Gastroesophageal sphincter (tissue), 4 donors: ENCODE measurements at regions not wholly inside any gene's neighbourhood (a gene's known extent, or its start where the extent isn't known, plus 50 kb on each side); places are given as distances from the start of the nearest gene placed in this dataset.

ENCODE experiments used
- ATAC-seq: fragments of 150-250 bp; one replicate; pipeline ENCODE4 v1.9.1; 2016; ENCODE audit warnings: mild to moderate bottlenecking, moderate library complexity
- H3K27ac ChIP-seq, 4 donors: fragments of 200-600 bp; sonication (generic) in 3 of 4; 1 replicate in 3 of 4; 2 replicates in 1 of 4; pipeline ENCODE4 v1.5.1; 2016 to 2019
- H3K27me3 ChIP-seq: fragments of 200-600 bp; sonication (generic); one replicate; pipeline ENCODE4 v1.5.1; 2019
- H3K36me3 ChIP-seq, 2 donors: fragments of 200-600 bp; sonication (generic); one replicate each; pipeline ENCODE4 v1.5.1; 2019; ENCODE audit warnings: control low read depth in 1 of 2
- H3K4me1 ChIP-seq, 3 donors: fragments of 200-600 bp; sonication (generic); 1 replicate in 2 of 3; 2 replicates in 1 of 3; pipeline ENCODE4 v1.5.1; 2016 to 2019; ENCODE audit warnings: control low read depth in 2 of 3
- H3K4me3 ChIP-seq, 2 donors: fragments of 200-600 bp; sonication (generic); one replicate each; pipeline ENCODE4 v1.5.1; 2019; ENCODE audit warnings: mild to moderate bottlenecking in 1 of 2, moderate library complexity in 1 of 2
- H3K9me3 ChIP-seq, 3 donors: fragments of 200-600 bp; sonication (generic); one replicate each; pipeline ENCODE4 v1.5.1; 2017 to 2019; ENCODE audit warnings: control low read depth in 2 of 3
- CTCF ChIP-seq, 4 experiments: fragments of 200-600 bp in 2 of 4; fragments of 450-650 bp in 2 of 4; sonication (generic) in 1 of 4; IDR thresholded peaks; one replicate each; pipeline ENCODE4 v1.5.1; 2017 to 2019; ENCODE audit warnings: antibody characterized with exemption in 4 of 4, mild to moderate bottlenecking in 2 of 4, moderate library complexity in 2 of 4
- EP300 ChIP-seq: sonication (generic); formaldehyde crosslinking; IDR thresholded peaks from one replicate; pipeline ENCODE4 v1.6.1; 2017; ENCODE audit warnings: antibody characterized with exemption, mild to moderate bottlenecking
- POLR2A ChIP-seq, 2 donors: fragments of 450-650 bp; IDR thresholded peaks; one replicate each; pipeline ENCODE4 v1.6.1; 2017; ENCODE audit warnings: antibody characterized with exemption in 2 of 2, mild to moderate bottlenecking in 2 of 2, moderate library complexity in 1 of 2
- POLR2AphosphoS5 ChIP-seq: sonication (generic); formaldehyde crosslinking; IDR thresholded peaks from one replicate; pipeline ENCODE4 v1.6.1; 2017; ENCODE audit warnings: antibody characterized with exemption
- WGBS, 2 donors: methylation state at CpG; one replicate each; pipeline ENCODE4 v1.1.5; 2018; ENCODE audit warnings: low coverage in 1 of 2; 5-methylcytosine and 5-hydroxymethylcytosine counted together

GRCh38 chr12:131610891-131611290 lies 100.0 kb upstream of the SFSWAP start:
- TF ChIP-seq POLR2AphosphoS5 (no peak), EP300 (no peak), POLR2A (IDR thresholded peaks at IDR 0.05) (no peak), CTCF (IDR thresholded peaks at IDR 0.05) (no peak)
- Histone ChIP-seq H3K4me1 (peaks cover 0 to 9% (median 0%) of the 10 kb centered on the region in 3 donors), H3K36me3 (no peaks in the 10 kb centered on the region), H3K27me3 (peaks cover 69% of the 10 kb centered on the region), H3K27ac (no peak overlapping the region), H3K4me3 (no peak overlapping the region), H3K9me3 (no peaks in the 10 kb centered on the region)
- WGBS, 2 donors = 65% methylated on average over 8 of the region's 11 CpGs; no CpG with 5 or more reads in 1 of the 2 donors
- ATAC-seq = no peak

- no peak overlapping the region for H3K4me3 ChIP-seq
- H3K9me3 ChIP-seq = no peaks in the 10 kb centered on the region
- H3K27ac ChIP-seq = no peak overlapping the region
- no peak for ATAC-seq
- WGBS, 2 donors = 60 to 90% methylated on average over 2 of the region's 22 CpGs
- H3K36me3 ChIP-seq = no peaks in the 10 kb centered on the region
- peaks cover 69% of the 10 kb centered on the region for H3K27me3 ChIP-seq
- TF ChIP-seq EP300 = no peak
- TF ChIP-seq POLR2AphosphoS5 = no peak
- no peak for TF ChIP-seq CTCF (IDR thresholded peaks at IDR 0.05)
- H3K4me1 ChIP-seq = peaks cover 0 to 9% (median 0%) of the 10 kb centered on the region in 3 donors
These were observed 99.3 kb upstream of the SFSWAP start for GRCh38 chr12:131611416-131612091.

- H3K27me3 ChIP-seq = peaks cover 69% of the 10 kb centered on the region
- TF ChIP-seq EP300 (no peak), POLR2A (IDR thresholded peaks at IDR 0.05) (no peak), CTCF (IDR thresholded peaks at IDR 0.05) (no peak)
- no peak for ATAC-seq
- H3K4me1 ChIP-seq = peaks cover 0 to 9% (median 0%) of the 10 kb centered on the region in 3 donors
- no peak overlapping the region for H3K4me3 ChIP-seq
- no peaks in the 10 kb centered on the region for H3K36me3 ChIP-seq
- no peaks in the 10 kb centered on the region for H3K9me3 ChIP-seq
- 80% methylated on average over 5 of the region's 21 CpGs; no CpG with 5 or more reads in 1 of the 2 donors for WGBS, 2 donors
- no peak overlapping the region for H3K27ac ChIP-seq
These were observed 98.7 kb upstream of the SFSWAP start for GRCh38 chr12:131612092-131612755.

GRCh38 chr12:131613186-131613585 lies 97.7 kb upstream of the SFSWAP start:
- WGBS, 2 donors = 50 to 75% methylated on average over 2 to 9 of the region's 11 CpGs
- no peak overlapping the region for H3K4me3 ChIP-seq
- H3K4me1 ChIP-seq = peaks cover 0 to 9% (median 0%) of the 10 kb centered on the region in 3 donors
- no peak for ATAC-seq
- H3K36me3 ChIP-seq = no peaks in the 10 kb centered on the region
- no peak for TF ChIP-seq POLR2AphosphoS5
- TF ChIP-seq CTCF (IDR thresholded peaks at IDR 0.05) = no peak
- no peak for TF ChIP-seq POLR2A (IDR thresholded peaks at IDR 0.05)
- no peak for TF ChIP-seq EP300
- no peaks in the 10 kb centered on the region for H3K9me3 ChIP-seq
- peaks cover 71% of the 10 kb centered on the region for H3K27me3 ChIP-seq
- no peak overlapping the region for H3K27ac ChIP-seq

GRCh38 chr12:131613678-131614077 lies 97.2 kb upstream of the SFSWAP start:
- Histone ChIP-seq H3K4me1 (peaks cover 0 to 7% (median 0%) of the 10 kb centered on the region in 3 donors), H3K36me3 (no peaks in the 10 kb centered on the region), H3K27me3 (peaks cover 74% of the 10 kb centered on the region), H3K9me3 (no peaks in the 10 kb centered on the region), H3K4me3 (no peak overlapping the region), H3K27ac (no peak overlapping the region)
- no peak for ATAC-seq
- WGBS, 2 donors = 75 to 82% methylated on average over 7 to 9 of the region's 13 CpGs
- TF ChIP-seq EP300 = no peak
- TF ChIP-seq POLR2AphosphoS5 = no peak
- TF ChIP-seq POLR2A (IDR thresholded peaks at IDR 0.05) = no peak
- TF ChIP-seq CTCF (IDR thresholded peaks at IDR 0.05) = no peak
